ENCODE measurements at regions not wholly inside any gene's neighbourhood (a gene's known extent, or its start where the extent isn't known, plus 50 kb on each side); places are given as distances from the start of the nearest gene placed in this dataset.

DNA sequence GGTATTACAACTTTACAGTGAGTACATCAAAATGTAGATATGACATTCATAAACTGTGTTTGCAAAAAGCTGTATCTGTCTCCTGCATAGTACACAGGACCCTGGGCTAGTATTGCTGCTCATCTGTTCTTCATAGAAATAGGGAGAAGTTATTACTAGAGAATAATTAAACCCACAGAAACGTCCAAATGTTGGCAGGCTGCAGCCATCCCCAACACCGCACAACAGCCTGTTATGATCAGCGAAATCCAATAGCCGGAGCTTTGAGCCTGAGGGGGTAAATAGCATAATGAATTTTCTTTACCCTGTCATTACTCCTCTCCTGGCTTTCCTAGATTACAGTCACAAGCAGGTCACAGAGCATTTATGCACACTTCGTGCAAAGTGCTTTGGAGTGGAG is 178.0 kb downstream of the DACT1 start:
- Mint-ChIP-seq H3K4me3 (no peak overlapping the region), H3K36me3 (ENCODE audit: insufficient read depth in 1 of 3, low read depth in 3 of 3) (no peaks in the 10 kb centered on the region), H3K27ac (no peak overlapping the region), H3K4me1 (no peaks in the 10 kb centered on the region), H3K27me3 (ENCODE audit: low read depth) (no peaks in the 10 kb centered on the region; the same call in 1 of the 2 replicates), H3K9me3 (no peaks in the 10 kb centered on the region)
- Histone ChIP-seq H2BK5ac (ENCODE audit: insufficient read length, low read length) (no peak overlapping the region), H3K14ac (ENCODE audit: insufficient read depth, low read length) (no peak overlapping the region), H2BK12ac (ENCODE audit: insufficient read length, low read depth, low read length) (no peak overlapping the region), H3K79me1 (ENCODE audit: insufficient read depth, low read depth, low read length, poor library complexity, severe bottlenecking) (no peaks in the 10 kb centered on the region), H3T11ph (ENCODE audit: low read length) (no peak overlapping the region), H2BK15ac (ENCODE audit: low read depth, low read length) (no peak overlapping the region), H3K27ac (ENCODE audit: insufficient read length, low read depth, low read length) (no peak overlapping the region), H4K91ac (ENCODE audit: insufficient read length, low read depth, low read length) (no peak overlapping the region), H3K9me3 (ENCODE audit: control insufficient read depth, low read depth, low read length) (no peaks in the 10 kb centered on the region), H2BK20ac (ENCODE audit: low read depth, low read length, poor library complexity, severe bottlenecking) (no peak overlapping the region), H2AK5ac (ENCODE audit: insufficient read length, low read length) (no peak overlapping the region), H3K4me2 (ENCODE audit: insufficient read depth, insufficient read length, low read length) (no peak overlapping the region), H3K23ac (ENCODE audit: insufficient read length, low read depth, low read length) (no peak overlapping the region), H4K8ac (replicated peaks; ENCODE audit: insufficient read length, low read depth, low read length) (no peak overlapping the region), H3K56ac (ENCODE audit: insufficient read length, low read depth, low read length) (no peak overlapping the region), H2BK120ac (ENCODE audit: low read depth, low read length, poor library complexity, severe bottlenecking) (no peak overlapping the region), H4K20me1 (ENCODE audit: control insufficient read depth, insufficient read depth, insufficient read length) (no peaks in the 10 kb centered on the region), H3K79me2 (ENCODE audit: insufficient read depth, low read length) (no peaks in the 10 kb centered on the region), H2AFZ (ENCODE audit: low read length) (no peak overlapping the region), H3K23me2 (ENCODE audit: insufficient read length, low read depth, low read length, poor library complexity, severe bottlenecking) (no peaks in the 10 kb centered on the region), H3K9ac (ENCODE audit: extremely low read depth, insufficient read length, low read length) (no peak overlapping the region), H3K18ac (ENCODE audit: insufficient read length, low read depth, low read length) (no peak overlapping the region), H3K27me3 (ENCODE audit: insufficient read depth, low read length) (no peaks in the 10 kb centered on the region), H3K4me1 (ENCODE audit: insufficient read depth, low read length) (no peaks in the 10 kb centered on the region), H4K5ac (ENCODE audit: insufficient read length, low read depth, low read length) (no peak overlapping the region), H3K4ac (ENCODE audit: low read depth, low read length) (no peak overlapping the region)
- TF ChIP-seq, protein P1, sequence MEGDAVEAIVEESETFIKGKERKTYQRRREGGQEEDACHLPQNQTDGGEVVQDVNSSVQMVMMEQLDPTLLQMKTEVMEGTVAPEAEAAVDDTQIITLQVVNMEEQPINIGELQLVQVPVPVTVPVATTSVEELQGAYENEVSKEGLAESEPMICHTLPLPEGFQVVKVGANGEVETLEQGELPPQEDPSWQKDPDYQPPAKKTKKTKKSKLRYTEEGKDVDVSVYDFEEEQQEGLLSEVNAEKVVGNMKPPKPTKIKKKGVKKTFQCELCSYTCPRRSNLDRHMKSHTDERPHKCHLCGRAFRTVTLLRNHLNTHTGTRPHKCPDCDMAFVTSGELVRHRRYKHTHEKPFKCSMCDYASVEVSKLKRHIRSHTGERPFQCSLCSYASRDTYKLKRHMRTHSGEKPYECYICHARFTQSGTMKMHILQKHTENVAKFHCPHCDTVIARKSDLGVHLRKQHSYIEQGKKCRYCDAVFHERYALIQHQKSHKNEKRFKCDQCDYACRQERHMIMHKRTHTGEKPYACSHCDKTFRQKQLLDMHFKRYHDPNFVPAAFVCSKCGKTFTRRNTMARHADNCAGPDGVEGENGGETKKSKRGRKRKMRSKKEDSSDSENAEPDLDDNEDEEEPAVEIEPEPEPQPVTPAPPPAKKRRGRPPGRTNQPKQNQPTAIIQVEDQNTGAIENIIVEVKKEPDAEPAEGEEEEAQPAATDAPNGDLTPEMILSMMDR (conservative IDR thresholded peaks at IDR 0.05), result no peak
- WGBS (ENCODE audit: extremely low coverage, insufficient read length, low lambda C conversion rate), result no CpG with 5 or more reads among the region's 5 CpGs
- DNase-seq, result no peak
